Natural killer cell (primary cell): ENCODE measurements at regions not wholly inside any gene's neighbourhood (a gene's known extent, or its start where the extent isn't known, plus 50 kb on each side); places are given as distances from the start of the nearest gene placed in this dataset.

Source experiments
- ATAC-seq, 3 donors: fragments of 150-1000 bp in 2 of 3; fragments of 200-7000 bp in 1 of 3; cut with Tn5 transposase; 1 replicate in 1 of 3; 2 replicates in 2 of 3; pipeline ENCODE4 v1.10.0; 2021; ENCODE audit warnings: mild to moderate bottlenecking in 2 of 3, moderate library complexity in 2 of 3
- DNase-seq, 2 donors: peaks; one replicate each; pipeline versions ENCODE4 v3.0.0 to v3.0.0-alpha.2; 2013 to 2021; ENCODE audit warnings: mixed read lengths in 1 of 2
- H3K27ac ChIP-seq: one replicate; pipeline ENCODE4 v1.5.1; 2013; ENCODE audit warnings: mild to moderate bottlenecking, low read length
- H3K27me3 ChIP-seq: one replicate; pipeline ENCODE4 v1.6.1; 2013; ENCODE audit warnings: low read length; ENCODE audit not compliant: control insufficient read depth, insufficient read depth
- H3K36me3 ChIP-seq: one replicate; pipeline ENCODE4 v1.6.1; 2013; ENCODE audit warnings: low read length; ENCODE audit not compliant: control insufficient read depth, insufficient read depth
- H3K4me1 ChIP-seq: one replicate; pipeline ENCODE4 v1.6.1; 2013; ENCODE audit warnings: low read length; ENCODE audit not compliant: control insufficient read depth, insufficient read depth
- H3K4me3 ChIP-seq: one replicate; pipeline ENCODE4 v1.5.1; 2013; ENCODE audit warnings: low read length
- H3K9me3 ChIP-seq: one replicate; pipeline ENCODE4 v1.6.1; 2013; ENCODE audit warnings: low read length; ENCODE audit not compliant: control insufficient read depth, insufficient read depth
- H3K27ac Mint-ChIP-seq, 2 donors: one replicate each; pipeline ENCODE4 v1.8.0; 2022; ENCODE audit warnings: mild to moderate bottlenecking in 2 of 2, mixed read lengths in 2 of 2, moderate library complexity in 1 of 2
- H3K27me3 Mint-ChIP-seq, 2 donors: one replicate each; pipeline ENCODE4 v1.8.0; 2022; ENCODE audit warnings: low read depth in 2 of 2, mixed read lengths in 2 of 2
- H3K36me3 Mint-ChIP-seq: one replicate; pipeline ENCODE4 v1.8.0; 2022; ENCODE audit warnings: mixed read lengths
- H3K4me1 Mint-ChIP-seq, 2 donors: one replicate each; pipeline ENCODE4 v1.8.0; 2022; ENCODE audit warnings: mixed read lengths in 2 of 2
- H3K4me3 Mint-ChIP-seq: one replicate; pipeline ENCODE4 v1.8.0; 2022; ENCODE audit warnings: mild to moderate bottlenecking, moderate library complexity, mixed read lengths
- H3K9me3 Mint-ChIP-seq, 2 donors: one replicate each; pipeline ENCODE4 v1.8.0; 2022; ENCODE audit warnings: mixed read lengths in 2 of 2
- CTCF ChIP-seq: fragments of 200-600 bp; IDR thresholded peaks from one replicate; pipeline ENCODE4 v1.8.0; 2022; ENCODE audit warnings: antibody characterized with exemption
- WGBS: methylation state at CpG from one replicate; pipeline ENCODE4 v1.1.7; 2013; ENCODE audit warnings: missing lambda C conversion rate; ENCODE audit not compliant: insufficient coverage; 5-methylcytosine and 5-hydroxymethylcytosine counted together
- intact Hi-C: fragments of 100-400 bp; cut with micrococcal nuclease; formaldehyde crosslinking; loops from one replicate; pipeline ENCODE4 v1.14.2; 2022

GRCh38 chr9:15048772-15049171, 138.5 kb upstream of the FREM1 start:
- Histone ChIP-seq H3K4me3 (no peak overlapping the region), H3K4me1 (no peaks in the 10 kb centered on the region), H3K27ac (no peak overlapping the region), H3K27me3 (no peaks in the 10 kb centered on the region), H3K36me3 (no peaks in the 10 kb centered on the region), H3K9me3 (no peaks in the 10 kb centered on the region)
- Mint-ChIP-seq H3K36me3 (no peaks in the 10 kb centered on the region), H3K4me1 (no peaks in the 10 kb centered on the region), H3K27ac (no peak overlapping the region), H3K4me3 (no peak overlapping the region), H3K27me3 (peaks cover 0 to 9% of the 10 kb centered on the region in 2 donors), H3K9me3 (peaks cover 0 to 4% of the 10 kb centered on the region in 2 donors)
- TF ChIP-seq CTCF, result no peak
- DNase-seq (no peak), ATAC-seq (no peak)
- intact Hi-C loops, result no loop called here
- 83% methylated on average over 1 of the region's 1 CpG for WGBS

- Histone ChIP-seq H3K27ac (no peak overlapping the region), H3K4me3 (no peak overlapping the region), H3K27me3 (no peaks in the 10 kb centered on the region), H3K4me1 (no peaks in the 10 kb centered on the region), H3K9me3 (no peaks in the 10 kb centered on the region), H3K36me3 (no peaks in the 10 kb centered on the region)
- DNase-seq (no peak), ATAC-seq (no peak)
- H3K27ac Mint-ChIP-seq, result no peak overlapping the region
- intact Hi-C loops, result no loop called here
- peaks cover 0 to 9% of the 10 kb centered on the region in 2 donors for H3K27me3 Mint-ChIP-seq
- H3K9me3 Mint-ChIP-seq, result peaks cover 0 to 4% of the 10 kb centered on the region in 2 donors
- no peak for TF ChIP-seq CTCF
- H3K36me3 Mint-ChIP-seq, result no peaks in the 10 kb centered on the region
- H3K4me3 Mint-ChIP-seq, result no peak overlapping the region
- 82% methylated on average over 3 of the region's 5 CpGs for WGBS
- H3K4me1 Mint-ChIP-seq, result no peaks in the 10 kb centered on the region
These were observed 136.9 kb upstream of the FREM1 start for GRCh38 chr9:15047028-15047551.

- Mint-ChIP-seq H3K27me3 (peaks cover 0 to 4% of the 10 kb centered on the region in 2 donors), H3K27ac (no peak overlapping the region), H3K4me1 (no peaks in the 10 kb centered on the region), H3K36me3 (no peaks in the 10 kb centered on the region), H3K9me3 (peaks cover 0 to 2% of the 10 kb centered on the region in 2 donors), H3K4me3 (no peak overlapping the region)
- intact Hi-C loops, result no loop called here
- no peak for TF ChIP-seq CTCF
- no peaks in the 10 kb centered on the region for H3K36me3 ChIP-seq
- no peak overlapping the region for H3K4me3 ChIP-seq
- no peaks in the 10 kb centered on the region for H3K9me3 ChIP-seq
- H3K27me3 ChIP-seq, result no peaks in the 10 kb centered on the region
- no CpG with 5 or more reads among the region's 4 CpGs for WGBS
- DNase-seq, result no peak
- no peak for ATAC-seq
- no peaks in the 10 kb centered on the region for H3K4me1 ChIP-seq
- no peak overlapping the region for H3K27ac ChIP-seq
These were observed 123.1 kb upstream of the FREM1 start for GRCh38 chr9:15033316-15033715.

- DNase-seq (no peak), ATAC-seq (no peak)
- H3K27me3 Mint-ChIP-seq, result peaks cover 0 to 4% of the 10 kb centered on the region in 2 donors
- no peaks in the 10 kb centered on the region for H3K9me3 ChIP-seq
- no peaks in the 10 kb centered on the region for H3K4me1 Mint-ChIP-seq
- intact Hi-C loops, result no loop called here
- no peak overlapping the region for H3K27ac ChIP-seq
- 93% methylated on average over 1 of the region's 1 CpG for WGBS
- H3K36me3 Mint-ChIP-seq, result no peaks in the 10 kb centered on the region
- no peaks in the 10 kb centered on the region for H3K36me3 ChIP-seq
- H3K4me1 ChIP-seq, result no peaks in the 10 kb centered on the region
- H3K27me3 ChIP-seq, result no peaks in the 10 kb centered on the region
- no peak overlapping the region for H3K4me3 Mint-ChIP-seq
- TF ChIP-seq CTCF, result no peak
- peaks cover 3 to 4% of the 10 kb centered on the region in 2 donors for H3K9me3 Mint-ChIP-seq
- H3K4me3 ChIP-seq, result no peak overlapping the region
- no peak overlapping the region for H3K27ac Mint-ChIP-seq
These were observed 122.6 kb upstream of the FREM1 start for GRCh38 chr9:15032860-15033259.
